HUES6 (cell line): ENCODE measurements at regions not wholly inside any gene's neighbourhood (a gene's known extent, or its start where the extent isn't known, plus 50 kb on each side); places are given as distances from the start of the nearest gene placed in this dataset.

Source experiments
- H3K27ac ChIP-seq: 2 replicates; pipeline ENCODE4 v1.7.0; 2013; ENCODE audit warnings: low read depth, mild to moderate bottlenecking, low read length, inconsistent platforms
- H3K27me3 ChIP-seq: 2 replicates; pipeline ENCODE4 v1.6.1; 2013; ENCODE audit warnings: low read length; ENCODE audit not compliant: control insufficient read depth, insufficient read depth
- H3K36me3 ChIP-seq: 2 replicates; pipeline ENCODE4 v1.6.1; 2013; ENCODE audit warnings: low read length; ENCODE audit not compliant: control insufficient read depth, insufficient read depth
- H3K4me1 ChIP-seq: 2 replicates; pipeline ENCODE4 v1.6.1; 2013; ENCODE audit warnings: low read length; ENCODE audit not compliant: control insufficient read depth, insufficient read depth
- H3K4me3 ChIP-seq: 2 replicates; pipeline ENCODE4 v1.5.1; 2013; ENCODE audit warnings: low read depth, low read length
- H3K9ac ChIP-seq: one replicate; pipeline ENCODE4 v1.6.1; 2013; ENCODE audit warnings: mild to moderate bottlenecking, low read length
- H3K9me3 ChIP-seq: 2 replicates; pipeline ENCODE4 v1.6.1; 2013; ENCODE audit warnings: low read depth, low read length; ENCODE audit not compliant: control insufficient read depth, insufficient read depth

DNA sequence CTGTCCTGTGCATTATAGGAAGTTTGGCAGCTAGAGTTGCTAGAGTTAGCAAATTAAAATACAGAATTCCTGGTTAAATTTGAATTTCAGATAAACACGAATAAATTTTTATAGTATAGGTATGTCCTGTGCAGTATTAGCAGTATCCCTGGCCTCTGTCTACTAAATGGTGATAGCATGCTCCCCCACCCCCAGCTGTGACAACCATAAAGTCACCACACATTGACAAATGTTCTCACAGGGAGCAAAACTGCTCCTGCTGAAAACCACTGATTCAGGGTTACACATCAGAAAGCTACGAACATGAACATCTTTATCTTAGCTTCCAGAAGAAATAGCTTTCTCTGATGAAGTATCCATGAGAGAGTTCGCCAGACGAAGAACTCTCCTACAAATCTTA is 91.8 kb upstream of the CCDC112 start:
- Histone ChIP-seq H3K27ac (no peak overlapping the region), H3K4me1 (peaks cover 4% of the 10 kb centered on the region; the same call in 1 of the 2 replicates), H3K27me3 (no peaks in the 10 kb centered on the region), H3K4me3 (no peak overlapping the region), H3K9ac (no peak overlapping the region), H3K9me3 (no peaks in the 10 kb centered on the region), H3K36me3 (no peaks in the 10 kb centered on the region)

DNA sequence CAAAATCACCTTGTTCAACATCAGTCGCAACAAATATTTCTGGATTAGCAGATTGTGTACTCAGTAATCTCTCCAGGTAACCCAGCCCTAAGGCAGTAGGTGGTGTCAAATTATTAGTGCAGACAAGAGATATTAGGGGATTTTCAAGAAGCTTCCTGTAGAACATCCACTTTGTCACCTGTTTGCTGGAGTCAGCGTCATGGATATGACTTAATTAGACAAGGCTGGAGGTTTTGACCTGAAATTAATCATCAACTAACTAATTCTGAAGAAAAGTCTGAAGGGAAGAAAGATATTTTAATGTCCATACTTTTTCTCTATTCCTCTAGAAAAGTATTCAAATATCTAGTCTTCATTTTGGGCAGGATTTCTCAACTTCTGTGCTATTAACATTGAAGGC is 91.4 kb upstream of the CCDC112 start:
- Histone ChIP-seq H3K27ac (no peak overlapping the region), H3K9ac (no peak overlapping the region), H3K4me1 (peaks cover 4% of the 10 kb centered on the region; the same call in 1 of the 2 replicates), H3K36me3 (no peaks in the 10 kb centered on the region), H3K9me3 (no peaks in the 10 kb centered on the region), H3K4me3 (no peak overlapping the region), H3K27me3 (no peaks in the 10 kb centered on the region)

DNA sequence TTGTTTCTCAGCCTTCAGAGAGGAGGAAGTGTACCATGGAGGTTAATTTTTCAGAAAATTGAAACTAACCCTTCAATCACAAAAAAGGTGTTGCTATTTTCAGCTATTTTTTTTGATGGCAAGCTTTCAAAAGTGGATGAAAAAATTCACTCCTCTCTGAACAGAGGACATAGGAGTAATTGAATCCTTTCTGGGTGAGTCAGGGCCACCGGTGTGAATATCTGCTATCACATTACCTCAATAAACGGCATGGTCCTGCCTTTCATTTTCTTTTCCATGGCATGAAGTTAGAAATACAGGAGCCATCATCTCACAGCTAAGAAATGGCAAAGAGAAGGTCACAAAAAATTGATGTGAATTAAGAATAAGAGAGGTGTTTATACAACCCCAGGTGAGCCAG is 90.2 kb upstream of the CCDC112 start:
- peaks cover 4% of the 10 kb centered on the region; the same call in 1 of the 2 replicates for H3K4me1 ChIP-seq

DNA sequence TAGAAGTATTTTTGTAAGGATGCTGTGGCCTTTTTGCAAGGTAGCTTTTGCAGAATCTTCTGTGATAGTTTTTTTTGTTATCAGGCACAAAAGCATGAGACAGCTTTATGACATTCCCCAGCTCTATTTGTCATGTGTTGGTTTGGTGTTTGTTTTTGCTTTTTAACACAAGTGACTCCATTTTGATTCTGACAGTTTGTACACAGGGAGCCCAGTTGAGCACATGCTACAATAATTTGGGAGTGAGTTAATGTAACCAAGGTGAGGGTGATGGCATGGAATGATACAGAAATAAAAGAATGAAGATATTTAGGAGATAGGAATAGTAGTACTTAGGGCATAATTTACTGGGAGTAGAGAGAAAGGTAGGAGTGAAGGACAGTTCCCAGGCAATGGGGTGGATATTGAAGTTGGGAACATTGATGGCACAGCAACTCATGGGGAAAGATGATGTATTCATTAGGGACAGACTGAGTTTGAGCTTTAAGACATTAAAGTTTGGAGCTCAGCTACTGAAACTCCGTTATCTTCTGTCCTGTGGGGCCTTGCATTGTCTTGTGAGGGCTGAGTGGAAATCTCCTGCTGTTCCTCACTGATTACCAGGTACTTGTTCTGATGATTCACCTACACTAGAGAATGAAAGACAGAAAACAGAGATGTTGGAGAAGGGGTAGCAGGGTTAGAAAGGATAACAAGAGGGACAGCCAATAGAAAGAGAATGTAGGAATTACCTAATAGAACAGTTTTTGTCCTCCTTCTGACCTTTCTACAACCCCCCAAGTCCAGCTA is 88.3 kb upstream of the CCDC112 start:
- Histone ChIP-seq H3K27me3 (no peaks in the 10 kb centered on the region), H3K4me1 (peaks cover 4% of the 10 kb centered on the region; the same call in 1 of the 2 replicates), H3K9me3 (no peaks in the 10 kb centered on the region), H3K4me3 (no peak overlapping the region), H3K27ac (no peak overlapping the region), H3K9ac (no peak overlapping the region), H3K36me3 (no peaks in the 10 kb centered on the region)

More for the DNA sequence above, 90.2 kb upstream of the CCDC112 start:
- no peaks in the 10 kb centered on the region for H3K36me3 ChIP-seq
- no peaks in the 10 kb centered on the region for H3K9me3 ChIP-seq
- H3K27ac ChIP-seq, result no peak overlapping the region
- H3K27me3 ChIP-seq, result no peaks in the 10 kb centered on the region
- no peak overlapping the region for H3K4me3 ChIP-seq
- no peak overlapping the region for H3K9ac ChIP-seq

DNA sequence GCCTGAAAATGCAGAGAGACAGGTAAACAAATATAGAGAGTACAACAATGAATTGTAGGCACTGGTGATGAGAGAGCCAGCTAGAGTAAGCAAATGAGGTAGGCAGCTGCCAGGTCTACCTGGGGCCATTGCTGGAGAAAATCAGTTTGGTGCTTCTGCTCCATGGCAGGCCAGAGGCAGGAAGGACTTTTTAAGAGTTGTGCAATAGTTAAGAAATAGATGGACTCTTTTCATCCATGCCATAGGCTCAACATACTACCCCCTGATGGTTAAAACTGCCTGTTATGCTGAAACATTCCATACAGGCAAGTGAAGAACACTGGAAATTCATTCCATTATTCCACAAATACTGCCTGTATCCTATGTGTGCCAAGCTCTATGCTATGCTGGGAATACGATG is 86.5 kb upstream of the CCDC112 start:
- Histone ChIP-seq H3K27me3 (no peaks in the 10 kb centered on the region), H3K9ac (no peak overlapping the region), H3K4me1 (peaks cover 4% of the 10 kb centered on the region; the same call in 1 of the 2 replicates), H3K27ac (no peak overlapping the region), H3K4me3 (no peak overlapping the region), H3K36me3 (no peaks in the 10 kb centered on the region), H3K9me3 (no peaks in the 10 kb centered on the region)

DNA sequence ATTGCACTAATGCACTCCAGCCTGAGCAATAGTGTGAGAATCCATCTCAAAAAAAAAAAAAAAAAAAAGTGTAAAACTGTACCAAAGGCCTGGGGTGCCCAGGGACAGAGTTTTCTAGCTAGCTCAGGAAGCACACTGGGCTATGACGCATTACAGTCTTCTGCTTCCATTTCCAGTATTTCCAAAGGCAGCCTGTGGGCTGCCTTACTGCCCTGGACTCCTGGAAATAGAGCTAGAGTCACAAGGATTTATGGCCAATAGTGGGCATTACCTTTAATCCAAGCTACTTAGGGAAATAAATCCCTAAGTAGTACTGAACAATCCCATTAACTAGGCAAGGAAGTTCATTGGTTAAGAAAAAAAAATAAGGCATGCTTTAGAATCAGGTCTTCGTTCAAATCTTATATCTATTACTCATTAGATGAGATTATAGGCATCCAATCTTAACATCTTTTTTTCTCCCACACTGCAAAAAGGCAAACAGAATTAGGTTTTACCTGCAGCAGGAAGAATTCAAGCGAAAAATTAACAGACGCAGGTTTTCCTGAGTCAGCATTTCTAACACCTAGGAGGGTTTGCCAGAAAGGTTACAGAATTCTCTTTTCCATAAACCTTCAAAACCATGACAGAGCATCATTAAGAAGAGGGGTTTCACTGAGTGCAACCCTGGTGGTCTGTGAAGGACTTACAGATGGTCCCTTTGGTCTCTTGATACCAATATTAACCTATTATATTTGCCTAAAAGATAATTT is 85.6 kb upstream of the CCDC112 start:
- no peaks in the 10 kb centered on the region for H3K27me3 ChIP-seq
- no peak overlapping the region for H3K9ac ChIP-seq
- H3K4me1 ChIP-seq, result peaks cover 4% of the 10 kb centered on the region; the same call in 1 of the 2 replicates
- no peak overlapping the region for H3K4me3 ChIP-seq
- no peak overlapping the region for H3K27ac ChIP-seq
- H3K9me3 ChIP-seq, result no peaks in the 10 kb centered on the region
- H3K36me3 ChIP-seq, result no peaks in the 10 kb centered on the region

DNA sequence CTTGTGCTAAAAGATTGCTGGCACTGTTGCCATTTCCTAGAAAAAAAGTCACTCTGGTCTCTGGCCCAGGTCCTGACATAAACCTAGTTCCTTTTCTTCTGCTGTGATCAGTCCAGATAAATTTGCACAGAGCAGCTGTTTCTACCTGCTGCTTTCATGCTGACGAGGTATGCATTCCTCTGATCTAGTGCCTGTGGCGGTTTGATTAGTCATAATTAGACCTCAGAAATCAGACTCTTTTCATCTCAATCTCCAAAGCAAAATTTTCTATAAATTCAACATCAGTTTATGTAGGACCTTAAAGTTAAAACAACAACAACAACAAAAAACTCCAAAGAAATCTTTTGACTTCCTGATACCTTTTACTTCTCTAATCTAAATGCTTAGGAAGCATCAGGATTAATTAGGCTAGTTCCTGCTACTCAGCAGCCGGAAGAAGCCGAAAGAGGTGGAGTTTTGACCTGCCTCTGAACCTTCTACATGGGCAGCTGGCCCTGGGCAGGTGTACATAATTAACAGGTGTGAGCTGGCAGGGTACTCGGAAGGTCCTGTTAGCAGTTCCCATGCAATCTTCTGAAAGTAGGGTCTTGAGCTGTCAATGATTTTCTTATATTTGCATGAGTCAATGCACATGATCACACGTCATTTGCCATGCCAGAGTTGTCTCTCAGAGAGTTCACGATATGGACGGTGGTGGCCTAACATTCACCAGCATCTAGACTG is 83.3 kb upstream of the CCDC112 start:
- H3K9me3 ChIP-seq, result no peaks in the 10 kb centered on the region
- no peak overlapping the region for H3K27ac ChIP-seq
- H3K27me3 ChIP-seq, result no peaks in the 10 kb centered on the region
- peaks cover 2% of the 10 kb centered on the region; the same call in 1 of the 2 replicates for H3K4me1 ChIP-seq
- H3K36me3 ChIP-seq, result no peaks in the 10 kb centered on the region
- H3K4me3 ChIP-seq, result no peak overlapping the region
- H3K9ac ChIP-seq, result no peak overlapping the region

DNA sequence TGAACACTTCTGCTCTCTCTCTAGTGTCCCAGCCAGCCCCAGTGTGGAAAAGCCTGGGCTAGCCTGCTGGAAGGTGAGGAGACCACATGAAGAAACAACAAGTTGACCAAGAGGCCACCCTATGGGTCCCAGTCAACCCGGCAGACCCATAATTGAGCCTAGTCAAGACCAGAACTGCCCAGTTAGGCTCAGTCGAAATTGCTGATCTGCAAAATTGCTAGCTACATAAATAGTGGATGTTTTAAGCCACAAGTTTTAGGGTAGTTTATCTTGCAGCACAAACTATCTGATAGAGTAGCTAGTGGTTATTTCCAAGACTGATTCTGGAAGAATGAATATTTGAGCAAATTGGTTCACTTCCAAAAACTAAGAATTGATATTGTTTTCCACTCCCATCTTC is 82.3 kb upstream of the CCDC112 start:
- Histone ChIP-seq H3K36me3 (no peaks in the 10 kb centered on the region), H3K27ac (no peak overlapping the region), H3K9ac (no peak overlapping the region), H3K27me3 (no peaks in the 10 kb centered on the region), H3K4me1 (no peaks in the 10 kb centered on the region), H3K4me3 (no peak overlapping the region), H3K9me3 (no peaks in the 10 kb centered on the region)

DNA sequence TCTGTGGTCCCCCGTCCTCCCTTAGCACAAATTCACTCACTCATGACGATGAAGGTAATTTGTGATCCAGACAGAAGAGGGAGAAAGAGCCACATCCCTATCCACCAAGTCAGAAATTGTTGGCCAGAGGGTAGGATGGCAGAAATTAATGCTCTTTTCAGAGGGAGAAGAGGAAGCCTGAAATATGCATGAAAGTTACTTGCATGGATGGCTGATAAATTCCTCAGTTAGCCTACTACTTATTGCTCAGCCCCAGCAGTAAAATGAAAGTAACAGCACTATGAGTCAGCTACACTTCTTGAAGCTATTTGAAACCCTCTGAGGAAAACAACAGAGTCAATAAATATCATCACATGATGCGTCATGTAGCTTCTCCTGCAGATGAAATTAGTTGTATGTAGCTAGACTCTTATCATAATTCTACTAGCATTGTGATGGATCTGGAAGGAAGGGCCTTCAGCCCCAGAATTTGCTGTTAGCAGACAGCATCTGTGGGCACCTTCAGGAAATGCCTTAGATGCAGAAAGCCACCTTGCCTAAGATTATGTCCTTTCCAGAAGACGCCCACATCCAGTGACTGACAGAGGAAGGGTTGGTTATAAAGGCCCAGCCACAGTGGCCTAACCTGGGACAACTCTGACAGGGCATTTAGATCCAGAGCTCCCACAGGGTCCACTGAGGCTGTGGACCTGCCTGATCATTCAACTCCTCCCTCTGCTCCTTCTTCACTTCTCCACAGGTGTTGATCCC is 81.2 kb upstream of the CCDC112 start:
- H3K4me3 ChIP-seq, result no peak overlapping the region
- no peak overlapping the region for H3K27ac ChIP-seq
- no peaks in the 10 kb centered on the region; the same call in 1 of the 2 replicates for H3K4me1 ChIP-seq
- H3K9ac ChIP-seq, result no peak overlapping the region
- H3K27me3 ChIP-seq, result no peaks in the 10 kb centered on the region
- no peaks in the 10 kb centered on the region for H3K36me3 ChIP-seq
- no peaks in the 10 kb centered on the region for H3K9me3 ChIP-seq

DNA sequence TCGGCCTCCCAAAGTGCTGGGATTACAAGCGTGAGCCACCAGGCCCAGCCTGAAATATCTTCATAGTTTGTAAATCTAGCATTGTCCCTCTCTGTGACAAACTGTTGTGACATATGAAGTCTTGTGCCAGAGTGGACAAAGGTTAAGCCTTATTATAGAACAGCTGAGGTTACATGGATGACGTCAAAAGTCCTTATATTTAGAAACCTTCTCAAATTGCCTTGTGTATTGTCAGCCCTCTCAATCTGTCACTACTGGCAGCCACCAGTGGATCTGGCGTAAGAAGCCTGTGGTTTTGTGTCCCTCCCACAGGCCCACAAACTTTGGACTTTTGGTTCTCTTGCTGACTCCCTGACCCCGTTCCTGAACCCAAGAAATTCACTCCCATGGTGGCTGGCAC is 79.4 kb upstream of the CCDC112 start:
- Histone ChIP-seq H3K9ac (no peak overlapping the region), H3K27ac (no peak overlapping the region), H3K4me1 (peaks cover 4% of the 10 kb centered on the region; the same call in 1 of the 2 replicates)

More for the DNA sequence above, 79.4 kb upstream of the CCDC112 start:
- no peaks in the 10 kb centered on the region for H3K36me3 ChIP-seq
- no peaks in the 10 kb centered on the region for H3K9me3 ChIP-seq
- no peak overlapping the region for H3K4me3 ChIP-seq
- no peaks in the 10 kb centered on the region for H3K27me3 ChIP-seq
